K562 (cell line): ENCODE measurements at regions not wholly inside any gene's neighbourhood (a gene's known extent, or its start where the extent isn't known, plus 50 kb on each side); places are given as distances from the start of the nearest gene placed in this dataset.

Source experiments
- ATAC-seq: fragments of 200-7000 bp; cut with Tn5 transposase; 3 replicates; pipeline ENCODE4 v1.9.1; 2020; ENCODE audit warnings: moderate library complexity
- BruUV-seq: library from RNA; stranded (reverse); fragments of 400-500 nt; replicated peaks from 2 replicates; lab custom pipeline; 2021; lab: Mats Ljungman, UMichigan
- CTCF ChIA-PET: fragments of 300-600 bp; formaldehyde crosslinking; extraction: SDS; loops from one replicate; lab custom pipeline; 2021; ENCODE audit warnings: low intra/inter-chr PET ratio; lab: Yijun Ruan, JAX
- POLR2A ChIA-PET: fragments of 300-600, 350-650 bp; sonication (Branson Sonifier 250); formaldehyde crosslinking; extraction: SDS; loops from one replicate; lab custom pipeline; 2021; ENCODE audit warnings: antibody characterized with exemption, inconsistent platforms; lab: Yijun Ruan, JAX
- DNase-seq, 4 experiments: peaks; one replicate each; pipeline versions ENCODE4 v3.0.0 to v3.0.0-alpha.2; 2011 to 2018; ENCODE audit warnings: low spot score in 3 of 4, mixed read lengths in 3 of 4; ENCODE audit errors: extremely low read depth in 1 of 4
- FAIRE-seq: peaks from 2 replicates; lab custom pipeline; 2011; peaks lifted over from hg19 to GRCh38; lab: Jason Lieb, UNC
- H2AFZ ChIP-seq: 2 replicates; pipeline ENCODE4 v1.6.0; 2011; ENCODE audit warnings: low read depth, low read length, control low read depth, inconsistent platforms
- H3K27ac ChIP-seq: fragments of 200-600 bp; 3 replicates; pipeline ENCODE4 v1.8.0; 2011; ENCODE audit warnings: low read depth, mild to moderate bottlenecking, control low read depth, inconsistent platforms, low read length, moderate library complexity, mixed read lengths; ENCODE audit errors: extremely low read depth
- H3K27me3 ChIP-seq, 2 experiments: fragments of 300-600 bp in 1 of 2; 2 replicates in 1 of 2; 3 replicates in 1 of 2; pipeline versions ENCODE4 v1.6.0 to v1.8.0; 2011; ENCODE audit warnings: inconsistent platforms in 2 of 2, low read length in 2 of 2, mild to moderate bottlenecking in 1 of 2, mixed read lengths in 1 of 2, moderate library complexity in 1 of 2; ENCODE audit not compliant: control insufficient read depth in 2 of 2, insufficient read depth in 2 of 2
- H3K36me3 ChIP-seq: fragments of 300-600 bp; 3 replicates; pipeline ENCODE4 v1.8.0; 2011; ENCODE audit warnings: mild to moderate bottlenecking, low read length, inconsistent platforms; ENCODE audit not compliant: control insufficient read depth, insufficient read depth
- H3K4me1 ChIP-seq, 2 experiments: fragments of 200-600 bp in 1 of 2; replicated peaks in 1 of 2; 2 replicates in 1 of 2; 3 replicates in 1 of 2; pipeline versions ENCODE4 v1.5.1 to v1.8.0; 2011; ENCODE audit warnings: inconsistent platforms in 2 of 2, low read length in 2 of 2, mild to moderate bottlenecking in 1 of 2, mixed read lengths in 1 of 2, moderate library complexity in 1 of 2; ENCODE audit not compliant: control insufficient read depth in 2 of 2, insufficient read depth in 2 of 2
- H3K4me2 ChIP-seq: 2 replicates; pipeline ENCODE4 v1.6.1; 2011; ENCODE audit warnings: low read length, control low read depth, inconsistent platforms, mixed read lengths; ENCODE audit not compliant: insufficient read depth
- H3K4me3 ChIP-seq: fragments of 200-600 bp; sonication (generic), shearing (Covaris generic); 2 replicates; pipeline ENCODE4 v1.5.1; 2016; ENCODE audit warnings: control low read depth, inconsistent platforms
- H3K79me2 ChIP-seq: fragments of 200-600 bp; 3 replicates; pipeline ENCODE4 v1.8.0; 2011; ENCODE audit warnings: low read length, inconsistent platforms; ENCODE audit not compliant: control insufficient read depth, insufficient read depth
- H3K9ac ChIP-seq, 2 experiments: 2 replicates each; pipeline versions ENCODE4 v1.6.0 to v1.6.1; 2011; ENCODE audit warnings: low read depth in 2 of 2, low read length in 2 of 2, control low read depth in 1 of 2, inconsistent platforms in 1 of 2, mild to moderate bottlenecking in 1 of 2, mixed read lengths in 1 of 2; ENCODE audit not compliant: insufficient read depth in 1 of 2
- H3K9me1 ChIP-seq: one replicate; pipeline ENCODE4 v1.6.0; 2011; ENCODE audit warnings: inconsistent platforms, mild to moderate bottlenecking, low read length, moderate library complexity; ENCODE audit not compliant: control insufficient read depth, insufficient read depth
- H3K9me3 ChIP-seq: replicated peaks from 2 replicates; pipeline ENCODE4 v1.5.1; 2011; ENCODE audit warnings: low read depth, low read length, inconsistent platforms; ENCODE audit not compliant: control insufficient read depth, insufficient read depth
- H4K20me1 ChIP-seq: replicated peaks from 2 replicates; pipeline ENCODE4 v1.6.1; 2011; ENCODE audit warnings: low read length, inconsistent platforms, mixed read lengths; ENCODE audit not compliant: control insufficient read depth, insufficient read depth
- BCLAF1 ChIP-seq, 2 experiments: fragments of 450-650 bp in 1 of 2; IDR thresholded peaks; 2 replicates each; pipeline ENCODE4 v1.6.1; 2011 to 2017; ENCODE audit warnings: low read depth in 2 of 2, antibody characterized with exemption in 1 of 2, borderline replicate concordance in 1 of 2, low read length in 1 of 2, mild to moderate bottlenecking in 1 of 2, mixed read lengths in 1 of 2; ENCODE audit not compliant: control insufficient read depth in 1 of 2
- KLF16 ChIP-seq: IDR thresholded peaks from 2 replicates; pipeline ENCODE4 v1.6.1; 2016; ENCODE audit warnings: antibody characterized with exemption
- MTA1 ChIP-seq: fragments of 450-650 bp; IDR thresholded peaks from 2 replicates; pipeline ENCODE4 v1.6.1; 2017; ENCODE audit warnings: borderline replicate concordance
- PKNOX1 ChIP-seq: fragments of 450-650 bp; IDR thresholded peaks from 2 replicates; pipeline ENCODE4 v1.6.1; 2016
- PRDM10 ChIP-seq: fragments of 450-650 bp; IDR thresholded peaks from 2 replicates; pipeline ENCODE4 v1.6.1; 2018; ENCODE audit not compliant: partially characterized antibody
- SIN3B ChIP-seq: fragments of 450-650 bp; IDR thresholded peaks from 2 replicates; pipeline ENCODE4 v1.6.1; 2017; ENCODE audit warnings: low read depth, mild to moderate bottlenecking, moderate library complexity
- TAF15 ChIP-seq: fragments of 200-400 bp; formaldehyde crosslinking; IDR thresholded peaks from 2 replicates; pipeline ENCODE4 v1.6.1; 2017; ENCODE audit warnings: mild to moderate bottlenecking, low read depth, low read length, moderate library complexity
- ZHX1 ChIP-seq: fragments of 150-350 bp; conservative IDR thresholded peaks from 2 replicates; pipeline ENCODE4 v1.6.1; 2014; ENCODE audit warnings: low read length
- ZNF444 ChIP-seq: fragments of 250-450 bp; sonication (Bioruptor Pico); IDR thresholded peaks from 2 replicates; pipeline ENCODE4 v1.4.0; 2020; ENCODE audit warnings: mild to moderate bottlenecking, moderate library complexity
- ZNF655 ChIP-seq: fragments of 250-450 bp; sonication (Bioruptor Pico); IDR thresholded peaks from 2 replicates; pipeline ENCODE4 v1.5.0; 2021
- WGBS: fragments of 100-300 bp; shearing (Covaris generic); methylation state at CpG from one replicate; pipeline ENCODE4 v1.1.6; 2016; ENCODE audit warnings: low coverage, mixed read lengths; ENCODE audit not compliant: insufficient coverage; ENCODE audit errors: missing lambda C conversion rate; 5-methylcytosine and 5-hydroxymethylcytosine counted together
- in situ Hi-C: fragments of 300-500 bp; cut with MboI; formaldehyde crosslinking; loops from 4 replicates; pipeline ENCODE4 v1.15.0; 2018; ENCODE audit warnings: inconsistent platforms, mixed read lengths
- intact Hi-C: fragments of 100-400 bp; cut with micrococcal nuclease; formaldehyde crosslinking; loops from 2 replicates; pipeline ENCODE4 v1.14.2; 2022

- Histone ChIP-seq H3K36me3 (no peaks in the 10 kb centered on the region), H3K27me3 (peaks cover 7 to 37% of the 10 kb centered on the region in 2 experiments; a peak in 3 of 5 replicates), H3K79me2 (no peaks in the 10 kb centered on the region), H3K4me2 (no peak overlapping the region), H3K9ac (no peak overlapping the region), H3K4me1 (peaks cover 0 to 5% of the 10 kb centered on the region in 2 experiments; a peak in 1 of 5 replicates), H4K20me1 (no peaks in the 10 kb centered on the region), H3K4me3 (no peak overlapping the region), H3K9me3 (no peaks in the 10 kb centered on the region; the same call in 1 of the 2 replicates), H2AFZ (no peak overlapping the region), H3K9me1 (no peaks in the 10 kb centered on the region), H3K27ac (no peak overlapping the region)
- CTCF ChIA-PET: interaction anchor here (0.6 kb wide), 1 partner anchor 18 kb away, joined by 3 read pairs; no protein-coding TSS in a partner anchor
- intact Hi-C loops: no loop called here
- POLR2A ChIA-PET: no interaction called here
- no peak for FAIRE-seq
- no peak for DNase-seq
- in situ Hi-C loops: no loop called here
- BruUV-seq: no TSS peak
- WGBS: 3% methylated on average over 14 of the region's 24 CpGs
- no peak for ATAC-seq
- TF ChIP-seq BCLAF1 (IDR thresholded peaks at IDR 0.05; ENCODE audit: borderline replicate concordance in 1 of 2, control insufficient read depth in 1 of 2, low read depth in 2 of 2, low read length in 1 of 2): no peak
- TF ChIP-seq SIN3B: no peak
- no peak for TF ChIP-seq PRDM10
- no peak for TF ChIP-seq TAF15
- peak; percentile 64 for TF ChIP-seq PKNOX1
- peak; percentile 87 for TF ChIP-seq KLF16
- no peak for TF ChIP-seq MTA1
- no peak for TF ChIP-seq ZNF655 (CRISPR knock-in tag)
- no peak for TF ChIP-seq ZHX1
- no peak for TF ChIP-seq ZNF444 (CRISPR knock-in tag)
Observed at GRCh38 chr20:37598100-37598543, 70.4 kb upstream of the BLCAP start.
